HepG2 (cell line): ENCODE measurements at regions not wholly inside any gene's neighbourhood (a gene's known extent, or its start where the extent isn't known, plus 50 kb on each side); places are given as distances from the start of the nearest gene placed in this dataset.

Experiments used
- ATAC-seq: fragments of 200-7000 bp; cut with Tn5 transposase; 3 replicates; pipeline ENCODE4 v1.9.1; 2020; ENCODE audit warnings: mild to moderate bottlenecking, moderate library complexity
- BruUV-seq: library from RNA; stranded (reverse); fragments of 400-500 nt; replicated peaks from 2 replicates; lab custom pipeline; 2021; lab: Mats Ljungman, UMichigan
- CTCF ChIA-PET: fragments of 300-600 bp; formaldehyde crosslinking; extraction: SDS; loops from one replicate; lab custom pipeline; 2021; ENCODE audit warnings: low total read pairs, inconsistent platforms, low intra/inter-chr PET ratio; lab: Yijun Ruan, JAX
- POLR2A ChIA-PET: fragments of 350-600 bp; sonication (Branson Sonifier 250); formaldehyde crosslinking; loops from one replicate; lab custom pipeline; 2020; ENCODE audit warnings: antibody characterized with exemption, inconsistent platforms; lab: Yijun Ruan, JAX
- DNase-seq: peaks from one replicate; pipeline ENCODE4 v3.0.0-alpha.2; 2015; ENCODE audit warnings: low spot score
- FAIRE-seq: peaks from 3 replicates; lab custom pipeline; 2011; peaks lifted over from hg19 to GRCh38; lab: Jason Lieb, UNC
- H2AFZ ChIP-seq: one replicate; pipeline ENCODE4 v1.6.1; 2011; ENCODE audit warnings: low read length, inconsistent platforms
- H3K27ac ChIP-seq: fragments of 300-600 bp; 3 replicates; pipeline ENCODE4 v1.8.0; 2011; ENCODE audit warnings: mixed run types, mild to moderate bottlenecking, mixed read lengths, low read length, inconsistent platforms; ENCODE audit not compliant: insufficient read depth; ENCODE audit errors: extremely low read length
- H3K27me3 ChIP-seq, 2 experiments: fragments of 200-600 bp in 1 of 2; 2 replicates in 1 of 2; 3 replicates in 1 of 2; pipeline versions ENCODE4 v1.6.0 to v1.8.0; 2011; ENCODE audit warnings: low read length in 2 of 2, mild to moderate bottlenecking in 2 of 2, moderate library complexity in 2 of 2, inconsistent platforms in 1 of 2; ENCODE audit not compliant: insufficient read depth in 2 of 2, control insufficient read depth in 1 of 2
- H3K36me3 ChIP-seq, 2 experiments: fragments of 200-600 bp in 1 of 2; replicated peaks in 1 of 2; 2 replicates in 1 of 2; 3 replicates in 1 of 2; pipeline versions ENCODE4 v1.5.1 to v1.8.0; 2011; ENCODE audit warnings: low read length in 2 of 2, inconsistent platforms in 1 of 2; ENCODE audit not compliant: insufficient read depth in 2 of 2, control insufficient read depth in 1 of 2
- H3K4me1 ChIP-seq: 2 replicates; pipeline ENCODE4 v1.5.1; 2012; ENCODE audit warnings: low read length, inconsistent platforms; ENCODE audit not compliant: insufficient read depth
- H3K4me2 ChIP-seq: 2 replicates; pipeline ENCODE4 v1.6.0; 2011; ENCODE audit warnings: low read depth, low read length, inconsistent platforms
- H3K4me3 ChIP-seq, 3 experiments: fragments of 200-600 bp in 1 of 3; sonication (generic), shearing (Covaris generic) in 1 of 3; replicated peaks in 1 of 3; 2 replicates each; pipeline ENCODE4 v1.5.1; 2011 to 2016; ENCODE audit warnings: low read length in 3 of 3, inconsistent platforms in 2 of 3, low read depth in 2 of 3, mild to moderate bottlenecking in 2 of 3, control low read depth in 1 of 3, mixed read lengths in 1 of 3; ENCODE audit not compliant: insufficient read depth in 1 of 3
- H3K79me2 ChIP-seq: one replicate; pipeline ENCODE4 v1.6.1; 2011; ENCODE audit warnings: low read length, inconsistent platforms; ENCODE audit not compliant: insufficient read depth
- H3K9ac ChIP-seq: 2 replicates; pipeline ENCODE4 v1.6.0; 2011; ENCODE audit warnings: mild to moderate bottlenecking, low read depth, low read length, inconsistent platforms; ENCODE audit not compliant: insufficient read depth
- H3K9me3 ChIP-seq: 2 replicates; pipeline ENCODE4 v1.5.1; 2012; ENCODE audit warnings: mild to moderate bottlenecking, low read length
- H4K20me1 ChIP-seq: 2 replicates; pipeline ENCODE4 v1.6.0; 2011; ENCODE audit warnings: inconsistent platforms, mild to moderate bottlenecking, low read length, moderate library complexity; ENCODE audit not compliant: insufficient read depth
- HMG20B ChIP-seq: conservative IDR thresholded peaks from 2 replicates; pipeline ENCODE4 v1.6.1; 2016; ENCODE audit warnings: missing genetic modification reagents, missing compliant biosample characterization
- KDM2A ChIP-seq: sonication (generic); formaldehyde crosslinking; IDR thresholded peaks from 2 replicates; pipeline ENCODE4 v1.4.0; 2020; ENCODE audit warnings: low read depth, missing genetic modification reagents, borderline replicate concordance
- NFE2L2 ChIP-seq: fragments of 150-350 bp; IDR thresholded peaks from 2 replicates; pipeline ENCODE4 v1.6.1; 2014; ENCODE audit warnings: low read length
- WGBS: methylation state at CpG from one replicate; pipeline ENCODE4 v1.1.6; 2017; ENCODE audit warnings: low lambda C conversion rate; 5-methylcytosine and 5-hydroxymethylcytosine counted together
- in situ Hi-C: cut with HindIII; loops from 2 replicates; pipeline ENCODE4 v1.10.0; 2017; ENCODE audit warnings: low pct_unique_long_range_greater_than_20kb; ENCODE audit not compliant: extremely low pct_ligation_motif_present
- intact Hi-C: fragments of 100-400 bp; cut with micrococcal nuclease; formaldehyde crosslinking; loops from one replicate; pipeline ENCODE4 v1.10.0; 2022; ENCODE audit not compliant: unreplicated experiment
- TF ChIP-seq, protein P1 (sequence below): sonication (generic); formaldehyde crosslinking; conservative IDR thresholded peaks from 2 replicates; pipeline ENCODE4 v1.4.0; 2020; ENCODE audit warnings: missing genetic modification reagents
- TF ChIP-seq, protein P2 (sequence below): sonication (generic); formaldehyde crosslinking; IDR thresholded peaks from 2 replicates; pipeline ENCODE4 v1.5.1; 2020; ENCODE audit warnings: mild to moderate bottlenecking, missing genetic modification reagents, moderate library complexity

DNA sequence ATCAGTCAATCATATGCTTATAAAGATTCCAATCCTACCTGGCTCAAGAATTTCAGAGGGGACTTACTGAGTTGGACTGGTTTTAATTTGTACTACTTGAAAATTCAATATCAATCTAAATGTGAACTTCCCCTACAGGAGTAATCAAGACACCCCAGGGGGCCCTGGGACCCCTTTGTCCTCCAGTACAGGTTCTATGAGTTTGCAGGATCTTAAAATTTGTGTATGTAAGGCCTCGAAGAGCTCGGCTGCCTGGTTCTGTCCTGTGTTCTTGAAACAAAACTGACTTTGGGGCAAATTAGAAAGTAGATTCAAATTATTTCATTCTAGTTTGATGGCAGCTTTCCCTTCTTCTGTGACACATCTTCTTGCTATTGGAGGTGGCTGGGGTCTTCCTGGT, 261.3 kb downstream of the KCNRG start (continued):
- TF ChIP-seq, protein P1, sequence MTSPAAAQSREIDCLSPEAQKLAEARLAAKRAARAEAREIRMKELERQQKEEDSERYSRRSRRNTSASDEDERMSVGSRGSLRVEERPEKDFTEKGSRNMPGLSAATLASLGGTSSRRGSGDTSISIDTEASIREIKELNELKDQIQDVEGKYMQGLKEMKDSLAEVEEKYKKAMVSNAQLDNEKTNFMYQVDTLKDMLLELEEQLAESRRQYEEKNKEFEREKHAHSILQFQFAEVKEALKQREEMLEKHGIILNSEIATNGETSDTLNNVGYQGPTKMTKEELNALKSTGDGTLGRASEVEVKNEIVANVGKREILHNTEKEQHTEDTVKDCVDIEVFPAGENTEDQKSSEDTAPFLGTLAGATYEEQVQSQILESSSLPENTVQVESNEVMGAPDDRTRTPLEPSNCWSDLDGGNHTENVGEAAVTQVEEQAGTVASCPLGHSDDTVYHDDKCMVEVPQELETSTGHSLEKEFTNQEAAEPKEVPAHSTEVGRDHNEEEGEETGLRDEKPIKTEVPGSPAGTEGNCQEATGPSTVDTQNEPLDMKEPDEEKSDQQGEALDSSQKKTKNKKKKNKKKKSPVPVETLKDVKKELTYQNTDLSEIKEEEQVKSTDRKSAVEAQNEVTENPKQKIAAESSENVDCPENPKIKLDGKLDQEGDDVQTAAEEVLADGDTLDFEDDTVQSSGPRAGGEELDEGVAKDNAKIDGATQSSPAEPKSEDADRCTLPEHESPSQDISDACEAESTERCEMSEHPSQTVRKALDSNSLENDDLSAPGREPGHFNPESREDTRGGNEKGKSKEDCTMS (CRISPR knock-in tag): no peak
- TF ChIP-seq, protein P2, sequence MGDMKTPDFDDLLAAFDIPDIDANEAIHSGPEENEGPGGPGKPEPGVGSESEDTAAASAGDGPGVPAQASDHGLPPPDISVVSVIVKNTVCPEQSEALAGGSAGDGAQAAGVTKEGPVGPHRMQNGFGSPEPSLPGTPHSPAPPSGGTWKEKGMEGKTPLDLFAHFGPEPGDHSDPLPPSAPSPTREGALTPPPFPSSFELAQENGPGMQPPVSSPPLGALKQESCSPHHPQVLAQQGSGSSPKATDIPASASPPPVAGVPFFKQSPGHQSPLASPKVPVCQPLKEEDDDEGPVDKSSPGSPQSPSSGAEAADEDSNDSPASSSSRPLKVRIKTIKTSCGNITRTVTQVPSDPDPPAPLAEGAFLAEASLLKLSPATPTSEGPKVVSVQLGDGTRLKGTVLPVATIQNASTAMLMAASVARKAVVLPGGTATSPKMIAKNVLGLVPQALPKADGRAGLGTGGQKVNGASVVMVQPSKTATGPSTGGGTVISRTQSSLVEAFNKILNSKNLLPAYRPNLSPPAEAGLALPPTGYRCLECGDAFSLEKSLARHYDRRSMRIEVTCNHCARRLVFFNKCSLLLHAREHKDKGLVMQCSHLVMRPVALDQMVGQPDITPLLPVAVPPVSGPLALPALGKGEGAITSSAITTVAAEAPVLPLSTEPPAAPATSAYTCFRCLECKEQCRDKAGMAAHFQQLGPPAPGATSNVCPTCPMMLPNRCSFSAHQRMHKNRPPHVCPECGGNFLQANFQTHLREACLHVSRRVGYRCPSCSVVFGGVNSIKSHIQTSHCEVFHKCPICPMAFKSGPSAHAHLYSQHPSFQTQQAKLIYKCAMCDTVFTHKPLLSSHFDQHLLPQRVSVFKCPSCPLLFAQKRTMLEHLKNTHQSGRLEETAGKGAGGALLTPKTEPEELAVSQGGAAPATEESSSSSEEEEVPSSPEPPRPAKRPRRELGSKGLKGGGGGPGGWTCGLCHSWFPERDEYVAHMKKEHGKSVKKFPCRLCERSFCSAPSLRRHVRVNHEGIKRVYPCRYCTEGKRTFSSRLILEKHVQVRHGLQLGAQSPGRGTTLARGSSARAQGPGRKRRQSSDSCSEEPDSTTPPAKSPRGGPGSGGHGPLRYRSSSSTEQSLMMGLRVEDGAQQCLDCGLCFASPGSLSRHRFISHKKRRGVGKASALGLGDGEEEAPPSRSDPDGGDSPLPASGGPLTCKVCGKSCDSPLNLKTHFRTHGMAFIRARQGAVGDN (CRISPR knock-in tag): no peak
- TF ChIP-seq HMG20B: no peak

DNA sequence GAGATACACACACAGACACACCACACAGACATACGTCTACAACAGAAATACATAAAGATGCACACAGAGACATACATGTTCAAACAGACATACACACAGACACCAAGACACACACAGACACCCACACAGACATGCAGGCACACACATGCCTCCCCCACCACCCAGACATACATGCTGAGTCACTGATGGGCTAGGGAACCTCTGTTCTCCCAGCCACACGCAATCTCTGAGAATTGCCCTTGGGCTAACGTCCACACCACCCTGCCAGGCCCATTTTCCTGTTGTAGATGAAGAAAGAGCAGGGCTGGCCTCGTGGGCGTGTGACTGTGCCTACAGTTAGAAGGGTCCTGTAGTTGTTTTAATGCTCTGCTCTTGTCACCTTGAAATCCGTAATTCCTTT, 261.9 kb downstream of the KCNRG start:
- ChIA-PET CTCF (no interaction called here), POLR2A (no interaction called here)
- Histone ChIP-seq H2AFZ (no peak overlapping the region), H3K27ac (no peak overlapping the region), H4K20me1 (no peaks in the 10 kb centered on the region; the same call in 1 of the 2 replicates), H3K79me2 (peaks cover 28% of the 10 kb centered on the region), H3K9me3 (peaks cover 10% of the 10 kb centered on the region), H3K9ac (no peak overlapping the region), H3K4me1 (peaks cover 12% of the 10 kb centered on the region), H3K36me3 (no peaks in the 10 kb centered on the region; a peak in 1 of 5 replicates), H3K4me3 (no peak overlapping the region), H3K27me3 (no peaks in the 10 kb centered on the region), H3K4me2 (no peak overlapping the region)
- ATAC-seq: no peak
- intact Hi-C loops (no loop called here), in situ Hi-C loops (no loop called here)
- 88% methylated on average over 5 of the region's 6 CpGs for WGBS
- no TSS peak for BruUV-seq
- no peak for DNase-seq
- FAIRE-seq: no peak
- TF ChIP-seq KDM2A (CRISPR knock-in tag) (no peak), NFE2L2 (0 out of 2 replicates have a peak, but pooled peaks have one; percentile 22)
